VCaP (cell line): ENCODE measurements at regions not wholly inside any gene's neighbourhood (a gene's known extent, or its start where the extent isn't known, plus 50 kb on each side); places are given as distances from the start of the nearest gene placed in this dataset.

Experiments used
- H3K27ac ChIP-seq: fragments of 450-650 bp; 2 replicates; pipeline ENCODE4 v1.5.1; 2017
- TF ChIP-seq, protein P1 (sequence below): fragments of 450-650 bp; conservative IDR thresholded peaks from 2 replicates; pipeline ENCODE4 v1.5.1; 2017; ENCODE audit warnings: mild to moderate bottlenecking, moderate library complexity

DNA sequence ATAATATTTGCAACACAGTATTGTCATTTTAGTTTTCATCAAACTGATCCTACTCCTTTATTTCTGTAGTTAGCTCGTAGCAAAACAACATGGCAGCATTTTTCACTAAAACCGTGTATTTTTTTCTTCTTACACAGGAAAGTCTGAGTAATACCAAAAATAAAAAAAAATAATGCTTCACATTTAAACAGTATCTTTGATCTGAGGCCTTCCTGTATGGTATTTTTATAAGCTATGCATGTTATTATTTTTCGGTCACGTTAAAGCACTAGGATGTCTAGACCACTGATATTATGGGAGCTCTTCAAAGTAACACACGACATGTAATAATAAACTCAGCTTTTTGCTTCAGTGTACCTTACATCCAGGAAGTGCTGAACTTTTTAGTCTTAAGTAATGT is 94.1 kb upstream of the SRD5A3 start:
- no peak overlapping the region for H3K27ac ChIP-seq
- TF ChIP-seq, protein P1, sequence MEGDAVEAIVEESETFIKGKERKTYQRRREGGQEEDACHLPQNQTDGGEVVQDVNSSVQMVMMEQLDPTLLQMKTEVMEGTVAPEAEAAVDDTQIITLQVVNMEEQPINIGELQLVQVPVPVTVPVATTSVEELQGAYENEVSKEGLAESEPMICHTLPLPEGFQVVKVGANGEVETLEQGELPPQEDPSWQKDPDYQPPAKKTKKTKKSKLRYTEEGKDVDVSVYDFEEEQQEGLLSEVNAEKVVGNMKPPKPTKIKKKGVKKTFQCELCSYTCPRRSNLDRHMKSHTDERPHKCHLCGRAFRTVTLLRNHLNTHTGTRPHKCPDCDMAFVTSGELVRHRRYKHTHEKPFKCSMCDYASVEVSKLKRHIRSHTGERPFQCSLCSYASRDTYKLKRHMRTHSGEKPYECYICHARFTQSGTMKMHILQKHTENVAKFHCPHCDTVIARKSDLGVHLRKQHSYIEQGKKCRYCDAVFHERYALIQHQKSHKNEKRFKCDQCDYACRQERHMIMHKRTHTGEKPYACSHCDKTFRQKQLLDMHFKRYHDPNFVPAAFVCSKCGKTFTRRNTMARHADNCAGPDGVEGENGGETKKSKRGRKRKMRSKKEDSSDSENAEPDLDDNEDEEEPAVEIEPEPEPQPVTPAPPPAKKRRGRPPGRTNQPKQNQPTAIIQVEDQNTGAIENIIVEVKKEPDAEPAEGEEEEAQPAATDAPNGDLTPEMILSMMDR = no peak

DNA sequence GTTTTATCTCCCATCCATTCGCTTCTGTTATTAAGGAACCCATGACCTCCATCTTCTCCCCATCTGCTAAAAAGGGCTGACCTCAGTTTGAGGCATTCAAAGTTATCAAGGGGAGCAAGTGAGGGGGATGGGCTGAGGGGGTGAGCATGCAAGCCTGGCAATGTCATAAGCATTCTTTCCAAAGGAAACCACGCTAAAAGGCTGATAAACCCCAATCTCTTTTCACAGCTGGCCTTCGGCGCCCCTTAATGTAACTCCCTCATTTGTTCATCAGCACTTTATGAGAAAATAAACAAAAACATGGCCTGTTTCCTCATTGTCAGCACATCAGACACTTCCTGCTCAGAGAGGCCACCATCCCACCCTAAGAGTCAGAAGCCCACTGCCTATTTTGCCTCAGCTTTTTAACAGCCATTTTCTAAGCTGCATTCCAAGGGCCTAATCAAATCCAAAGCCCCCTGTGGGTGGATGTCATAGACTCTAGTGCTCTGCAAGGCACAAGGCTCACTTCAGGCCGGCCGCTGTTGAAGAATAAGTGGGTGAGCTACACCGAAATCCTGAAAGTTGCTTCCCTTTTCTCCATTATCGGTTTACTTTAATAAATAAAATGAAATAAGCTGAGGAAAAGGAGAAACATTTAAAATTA is 92.0 kb upstream of the SRD5A3 start:
- TF ChIP-seq, protein P1 = no peak
- H3K27ac ChIP-seq = no peak overlapping the region

DNA sequence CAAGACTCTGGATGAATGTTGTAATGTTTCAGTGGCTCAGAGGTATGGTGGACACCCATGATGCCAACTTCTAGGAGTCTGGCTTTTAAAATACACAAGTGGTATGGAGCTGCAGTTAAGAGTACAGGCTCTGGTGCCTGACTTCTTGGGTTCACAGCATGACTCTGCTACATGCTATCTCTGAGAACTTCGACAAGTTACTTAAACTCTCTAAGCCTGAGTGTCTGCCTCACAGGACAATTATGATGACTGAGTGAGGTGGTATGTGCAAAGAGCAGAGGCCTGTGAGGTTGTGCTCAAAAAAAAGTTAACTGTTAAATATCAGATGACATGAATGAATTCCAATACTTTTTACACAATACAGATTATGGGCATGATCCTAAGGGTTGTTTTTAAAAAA is 90.9 kb upstream of the SRD5A3 start:
- TF ChIP-seq, protein P1 = no peak
- no peak overlapping the region for H3K27ac ChIP-seq

DNA sequence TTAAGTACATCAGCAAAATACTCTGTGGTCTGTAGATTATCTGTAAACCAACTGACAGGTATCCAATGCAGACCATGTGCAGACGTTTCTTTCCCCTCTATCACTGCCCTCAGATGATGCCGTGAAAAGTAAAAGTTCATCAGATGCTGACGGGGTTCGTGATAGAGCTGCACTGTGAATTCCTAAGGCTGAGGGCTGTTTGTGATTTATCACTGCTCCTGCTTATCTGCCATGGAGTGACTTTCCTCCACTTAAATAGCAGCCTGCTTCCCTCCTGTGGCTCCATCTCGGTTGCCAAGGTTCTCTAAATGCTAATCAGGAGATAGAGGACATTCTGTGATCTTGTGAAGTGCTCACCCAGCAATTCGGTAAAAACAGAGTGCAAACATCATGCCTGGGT is 89.3 kb upstream of the SRD5A3 start:
- H3K27ac ChIP-seq = no peak overlapping the region
- TF ChIP-seq, protein P1 = no peak

DNA sequence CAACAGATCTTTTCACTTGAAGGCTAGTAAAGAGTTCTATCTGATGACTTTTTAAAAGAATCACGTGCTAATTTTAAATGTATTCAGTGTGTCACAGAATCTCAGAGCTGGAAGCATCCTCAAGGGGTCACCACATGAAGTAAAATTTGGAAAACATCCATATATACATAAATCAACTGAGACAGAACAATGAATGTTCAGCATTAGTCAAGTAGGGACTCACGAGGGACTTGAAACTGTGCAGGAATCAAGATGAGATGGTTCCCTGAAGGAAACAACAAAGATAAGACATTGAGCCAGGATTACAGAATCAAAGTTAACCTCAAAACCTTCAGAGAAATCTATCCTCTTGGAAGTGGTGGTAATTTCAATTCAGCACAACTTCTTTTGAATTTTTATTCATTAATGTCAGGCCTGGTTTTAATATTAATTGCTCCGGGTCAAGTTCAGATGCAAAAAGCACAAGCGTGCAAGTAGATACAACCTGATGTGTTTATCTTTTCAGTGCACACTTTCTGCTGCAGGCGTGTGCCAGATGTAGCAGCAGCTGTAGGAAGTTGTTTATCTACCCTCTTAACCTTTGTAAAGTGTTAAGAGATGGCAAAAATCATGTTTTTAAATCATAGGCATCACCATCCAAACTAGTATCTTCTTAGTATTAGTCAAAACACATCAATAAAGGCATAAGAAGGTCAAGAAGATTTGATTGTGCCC is 87.7 kb upstream of the SRD5A3 start:
- TF ChIP-seq, protein P1 = no peak
- no peak overlapping the region for H3K27ac ChIP-seq

DNA sequence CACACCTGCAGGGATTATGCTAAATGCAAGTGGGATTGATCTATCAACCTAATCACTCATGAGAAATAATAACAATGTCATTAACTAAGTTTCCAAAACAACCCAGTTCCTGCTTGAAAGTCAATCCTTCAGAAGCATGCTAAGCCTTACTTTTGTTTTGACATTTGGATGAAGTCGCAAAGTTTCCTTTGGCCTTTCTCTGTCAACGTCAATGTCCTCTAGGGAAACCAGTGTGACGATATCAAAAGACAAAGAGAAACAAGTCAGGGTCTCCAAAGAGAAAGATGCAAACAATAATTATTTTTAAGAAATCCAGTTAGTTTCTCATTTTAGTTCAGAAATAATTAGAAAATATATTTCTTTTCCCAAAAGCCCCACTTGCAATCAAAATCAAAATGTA is 86.7 kb upstream of the SRD5A3 start:
- no peak overlapping the region for H3K27ac ChIP-seq
- TF ChIP-seq, protein P1 = no peak

DNA sequence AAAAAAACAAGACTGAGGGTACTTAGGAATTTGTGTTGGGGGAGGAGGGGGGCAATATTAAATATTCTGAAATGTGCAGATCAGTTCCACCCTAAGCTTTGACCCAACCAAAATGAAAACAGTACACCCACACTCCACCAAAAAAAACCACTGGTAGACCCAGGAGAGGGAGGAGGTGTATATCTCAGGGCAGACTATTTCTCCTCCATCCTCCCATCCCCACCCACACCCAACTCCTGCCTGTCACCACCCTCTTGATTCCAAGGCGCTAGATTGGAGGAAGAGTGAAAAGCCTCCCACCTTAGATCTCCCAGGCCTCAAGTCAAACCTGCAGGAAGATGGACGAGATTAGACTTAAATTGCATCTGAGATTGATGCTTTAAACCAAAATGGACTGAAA is 76.6 kb upstream of the SRD5A3 start:
- TF ChIP-seq, protein P1 = no peak
- no peak overlapping the region for H3K27ac ChIP-seq
